ENCODE measurements at regions not wholly inside any gene's neighbourhood (a gene's known extent, or its start where the extent isn't known, plus 50 kb on each side); places are given as distances from the start of the nearest gene placed in this dataset.

GRCh38 chr2:14188446-14188845 is 444.1 kb upstream of the LRATD1 start:
- Histone ChIP-seq H3K4me1 (no peaks in the 10 kb centered on the region), H3K27me3 (no peaks in the 10 kb centered on the region)
- intact Hi-C loops (cut with DNase I): no loop called here

GRCh38 chr2:14189929-14190328 is 442.6 kb upstream of the LRATD1 start:
- H3K27ac ChIP-seq: no peak overlapping the region
- H3K27me3 ChIP-seq: no peaks in the 10 kb centered on the region
- DNase-seq (ENCODE audit: low spot score in 2 of 2): no peak
- intact Hi-C loops (cut with DNase I): no loop called here
- H3K4me1 ChIP-seq: no peaks in the 10 kb centered on the region
- H3K9me3 ChIP-seq: no peaks in the 10 kb centered on the region
- no peak overlapping the region for H3K4me3 ChIP-seq
- no peaks in the 10 kb centered on the region for H3K36me3 ChIP-seq
- no peak for TF ChIP-seq CTCF (IDR thresholded peaks at IDR 0.05)

More at GRCh38 chr2:14188446-14188845, 444.1 kb upstream of the LRATD1 start:
- no peak overlapping the region for H3K27ac ChIP-seq
- H3K36me3 ChIP-seq: no peaks in the 10 kb centered on the region
- no peak for TF ChIP-seq CTCF (IDR thresholded peaks at IDR 0.05)
- H3K4me3 ChIP-seq: no peak overlapping the region
- no peaks in the 10 kb centered on the region for H3K9me3 ChIP-seq
- DNase-seq (ENCODE audit: low spot score in 2 of 2): no peak

- TF ChIP-seq CTCF (IDR thresholded peaks at IDR 0.05): no peak
- H3K36me3 ChIP-seq: no peaks in the 10 kb centered on the region
- intact Hi-C loops (cut with DNase I): no loop called here
- no peaks in the 10 kb centered on the region for H3K4me1 ChIP-seq
- no peak for DNase-seq (ENCODE audit: low spot score in 2 of 2)
- no peaks in the 10 kb centered on the region for H3K27me3 ChIP-seq
- H3K27ac ChIP-seq: no peak overlapping the region
- H3K9me3 ChIP-seq: no peaks in the 10 kb centered on the region
- H3K4me3 ChIP-seq: no peak overlapping the region
Measured at GRCh38 chr2:14194233-14194632, 438.3 kb upstream of the LRATD1 start.

GRCh38 chr2:14197293-14197692 is 435.2 kb upstream of the LRATD1 start:
- Histone ChIP-seq H3K4me3 (no peak overlapping the region), H3K27ac (no peak overlapping the region), H3K4me1 (no peaks in the 10 kb centered on the region), H3K27me3 (no peaks in the 10 kb centered on the region), H3K9me3 (no peaks in the 10 kb centered on the region), H3K36me3 (no peaks in the 10 kb centered on the region)
- DNase-seq (ENCODE audit: low spot score in 2 of 2): no peak
- no peak for TF ChIP-seq CTCF (IDR thresholded peaks at IDR 0.05)
- intact Hi-C loops (cut with DNase I): no loop called here

GRCh38 chr2:14199040-14199439 is 433.5 kb upstream of the LRATD1 start:
- no peak overlapping the region for H3K4me3 ChIP-seq
- no peaks in the 10 kb centered on the region for H3K4me1 ChIP-seq
- DNase-seq (ENCODE audit: low spot score in 2 of 2): no peak
- TF ChIP-seq CTCF (IDR thresholded peaks at IDR 0.05): no peak
- H3K36me3 ChIP-seq: no peaks in the 10 kb centered on the region
- intact Hi-C loops (cut with DNase I): no loop called here
- H3K27ac ChIP-seq: no peak overlapping the region
- H3K27me3 ChIP-seq: no peaks in the 10 kb centered on the region
- no peaks in the 10 kb centered on the region for H3K9me3 ChIP-seq

- Histone ChIP-seq H3K27me3 (no peaks in the 10 kb centered on the region), H3K27ac (no peak overlapping the region), H3K36me3 (no peaks in the 10 kb centered on the region), H3K4me1 (no peaks in the 10 kb centered on the region), H3K9me3 (no peaks in the 10 kb centered on the region), H3K4me3 (no peak overlapping the region)
- intact Hi-C loops (cut with DNase I): no loop called here
- DNase-seq (ENCODE audit: low spot score in 2 of 2): no peak
- TF ChIP-seq CTCF (IDR thresholded peaks at IDR 0.05): no peak
Measured at GRCh38 chr2:14219306-14219705, 413.2 kb upstream of the LRATD1 start.
